BLaER1 treated with 17β-estradiol and CSF1 and Interleukin-3, amounts not matched to agents 10 nM and 100 nM (cell line): ENCODE measurements at regions not wholly inside any gene's neighbourhood (a gene's known extent, or its start where the extent isn't known, plus 50 kb on each side); places are given as distances from the start of the nearest gene placed in this dataset.

Source experiments
- H3K27ac ChIP-seq, 11 experiments: shearing (Covaris generic); formaldehyde crosslinking; 2 replicates each; pipeline ENCODE4 v1.8.1; 2022
- H3K27me3 ChIP-seq, 11 experiments: shearing (Covaris generic); formaldehyde crosslinking; 2 replicates each; pipeline ENCODE4 v1.8.1; 2022
- H3K36me3 ChIP-seq, 11 experiments: shearing (Covaris generic); formaldehyde crosslinking; 2 replicates each; pipeline ENCODE4 v1.8.1; 2022
- H3K4me1 ChIP-seq, 10 experiments: shearing (Covaris generic); formaldehyde crosslinking; 2 replicates each; pipeline ENCODE4 v1.8.1; 2022
- H3K4me2 ChIP-seq, 11 experiments: shearing (Covaris generic); formaldehyde crosslinking; 2 replicates each; pipeline ENCODE4 v1.8.1; 2022
- H3K4me3 ChIP-seq, 10 experiments: shearing (Covaris generic); formaldehyde crosslinking; 2 replicates each; pipeline ENCODE4 v1.8.1; 2022
- H3K9ac ChIP-seq, 11 experiments: shearing (Covaris generic); formaldehyde crosslinking; 2 replicates each; pipeline ENCODE4 v1.8.1; 2022
- H3K9me3 ChIP-seq, 11 experiments: shearing (Covaris generic); formaldehyde crosslinking; replicated peaks in 1 of 11; 2 replicates each; pipeline ENCODE4 v1.8.1; 2022
- H4K20me1 ChIP-seq, 11 experiments: shearing (Covaris generic); formaldehyde crosslinking; 2 replicates each; pipeline ENCODE4 v1.8.1; 2022
- Cebpa-rat ChIP-seq, 11 experiments: shearing (Covaris generic); IDR thresholded peaks; 2 replicates each; pipeline ENCODE4 v1.8.1; 2022

GRCh38 chr18:66727991-66728390 lies 124.1 kb upstream of the CDH19 start:
- H3K9ac ChIP-seq, result no peak overlapping the region
- peaks cover 0 to 6% (median 1%) of the 10 kb centered on the region in 10 experiments; a peak in 7 of 20 replicates for H3K4me1 ChIP-seq
- H3K4me3 ChIP-seq, result no peak overlapping the region
- H3K4me2 ChIP-seq, result peak overlapping the region in 6 of 11 experiments; percentile 6 to 44 (median 24); a peak in 8 of 22 replicates
- H3K27ac ChIP-seq, result peak overlapping the region in 1 of 11 experiments; percentile 15; a peak in 1 of 22 replicates
- H3K9me3 ChIP-seq, result no peaks in the 10 kb centered on the region
- no peaks in the 10 kb centered on the region for H3K36me3 ChIP-seq
- peak in 2 of 11 experiments; percentile 46 to 73; a peak in 2 of 22 replicates for TF ChIP-seq Cebpa-rat (IDR thresholded peaks at IDR 0.05)
- H3K27me3 ChIP-seq, result no peaks in the 10 kb centered on the region
- no peaks in the 10 kb centered on the region for H4K20me1 ChIP-seq

DNA sequence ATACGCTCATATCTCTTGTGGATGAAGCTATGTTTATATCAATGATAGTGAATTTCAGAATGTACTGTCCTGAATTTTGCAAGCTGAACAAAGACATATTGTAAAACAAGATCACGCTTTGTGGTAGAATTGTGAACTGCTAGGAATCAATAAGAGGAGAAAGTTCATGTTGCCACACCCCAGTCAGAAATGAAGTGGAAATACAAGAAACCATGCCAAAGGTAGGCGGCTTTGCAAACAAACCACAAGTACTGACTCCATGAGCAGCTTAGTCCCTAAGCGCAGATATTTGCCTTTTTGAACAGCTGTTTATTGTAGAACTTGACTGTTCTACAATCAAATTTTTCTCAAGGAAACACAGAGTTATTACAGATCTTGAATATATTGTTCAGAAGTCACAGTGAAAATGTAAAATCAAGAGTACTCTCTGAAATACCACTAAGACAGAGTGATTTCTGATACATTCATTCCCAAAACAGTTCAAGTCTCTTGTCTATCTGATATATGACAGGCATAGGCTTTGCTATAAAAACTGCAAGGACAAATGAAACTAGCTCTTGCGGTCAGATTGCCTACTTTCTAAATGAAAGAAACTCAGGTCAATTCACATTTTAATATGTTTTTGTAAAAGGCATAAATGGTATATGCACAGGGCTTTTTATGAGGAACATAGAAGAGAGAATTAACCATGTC lies 120.9 kb upstream of the CDH19 start:
- no peak overlapping the region for H3K4me3 ChIP-seq
- H3K27me3 ChIP-seq, result no peaks in the 10 kb centered on the region
- peaks cover 0 to 4% (median 3%) of the 10 kb centered on the region in 11 experiments; a peak in 7 of 22 replicates for H3K9me3 ChIP-seq
- H3K27ac ChIP-seq, result no peak overlapping the region
- no peak overlapping the region for H3K9ac ChIP-seq
- no peaks in the 10 kb centered on the region for H3K36me3 ChIP-seq
- H4K20me1 ChIP-seq, result no peaks in the 10 kb centered on the region
- no peak for TF ChIP-seq Cebpa-rat (IDR thresholded peaks at IDR 0.05)
- H3K4me2 ChIP-seq, result no peak overlapping the region
- H3K4me1 ChIP-seq, result peaks cover 6 to 16% (median 9%) of the 10 kb centered on the region in 10 experiments; a peak in 12 of 20 replicates

GRCh38 chr18:66722671-66723070 lies 118.8 kb upstream of the CDH19 start:
- Histone ChIP-seq H4K20me1 (no peaks in the 10 kb centered on the region), H3K4me2 (peak overlapping the region; percentile 9 to 54 (median 28); a peak in 15 of 22 replicates), H3K27ac (no peak overlapping the region), H3K4me3 (no peak overlapping the region), H3K27me3 (no peaks in the 10 kb centered on the region), H3K4me1 (peaks cover 6 to 10% (median 8%) of the 10 kb centered on the region in 10 experiments; a peak in 12 of 20 replicates), H3K9me3 (peaks cover 0 to 4% (median 3%) of the 10 kb centered on the region in 11 experiments; a peak in 7 of 22 replicates), H3K9ac (no peak overlapping the region), H3K36me3 (no peaks in the 10 kb centered on the region)
- no peak for TF ChIP-seq Cebpa-rat (IDR thresholded peaks at IDR 0.05)

GRCh38 chr18:66708646-66709045 lies 104.8 kb upstream of the CDH19 start:
- no peaks in the 10 kb centered on the region for H4K20me1 ChIP-seq
- peaks cover 0 to 46% (median 0%) of the 10 kb centered on the region in 10 experiments; a peak in 6 of 20 replicates for H3K4me1 ChIP-seq
- peak overlapping the region in 4 of 11 experiments; percentile 11 to 75 (median 60); a peak in 7 of 22 replicates for H3K4me2 ChIP-seq
- no peak overlapping the region for H3K9ac ChIP-seq
- no peaks in the 10 kb centered on the region for H3K9me3 ChIP-seq
- TF ChIP-seq Cebpa-rat (IDR thresholded peaks at IDR 0.05), result no peak
- no peaks in the 10 kb centered on the region for H3K36me3 ChIP-seq
- H3K27ac ChIP-seq, result peak overlapping the region in 3 of 11 experiments; percentile 16 to 22 (median 20); a peak in 4 of 22 replicates
- no peaks in the 10 kb centered on the region for H3K27me3 ChIP-seq
- H3K4me3 ChIP-seq, result no peak overlapping the region

DNA sequence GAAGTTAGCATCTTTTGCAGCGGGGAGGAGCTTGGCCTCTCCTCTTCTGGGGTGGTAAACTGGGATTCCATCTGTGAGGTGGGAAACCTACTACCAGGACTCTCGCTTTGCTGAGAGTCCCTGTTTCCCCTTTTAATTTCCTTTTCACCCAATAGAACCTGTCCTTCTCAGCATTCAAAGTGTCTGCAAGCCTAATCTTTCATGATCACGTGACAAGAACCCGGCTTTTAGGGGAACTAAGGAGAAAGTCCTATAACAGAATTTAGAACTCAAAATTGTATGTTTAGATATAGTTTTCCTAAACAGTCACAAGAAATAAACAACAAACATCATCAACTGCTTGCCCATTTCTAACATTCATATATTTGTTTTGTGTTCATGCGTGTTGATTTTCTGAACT lies 103.6 kb upstream of the CDH19 start:
- Histone ChIP-seq H3K27me3 (no peaks in the 10 kb centered on the region), H3K4me1 (peaks cover 0 to 46% (median 0%) of the 10 kb centered on the region in 10 experiments; a peak in 6 of 20 replicates), H4K20me1 (no peaks in the 10 kb centered on the region), H3K4me2 (peak overlapping the region in 1 of 11 experiments; percentile 26; a peak in 1 of 22 replicates), H3K36me3 (no peaks in the 10 kb centered on the region), H3K27ac (no peak overlapping the region), H3K9me3 (no peaks in the 10 kb centered on the region), H3K4me3 (no peak overlapping the region), H3K9ac (no peak overlapping the region)
- no peak for TF ChIP-seq Cebpa-rat (IDR thresholded peaks at IDR 0.05)

DNA sequence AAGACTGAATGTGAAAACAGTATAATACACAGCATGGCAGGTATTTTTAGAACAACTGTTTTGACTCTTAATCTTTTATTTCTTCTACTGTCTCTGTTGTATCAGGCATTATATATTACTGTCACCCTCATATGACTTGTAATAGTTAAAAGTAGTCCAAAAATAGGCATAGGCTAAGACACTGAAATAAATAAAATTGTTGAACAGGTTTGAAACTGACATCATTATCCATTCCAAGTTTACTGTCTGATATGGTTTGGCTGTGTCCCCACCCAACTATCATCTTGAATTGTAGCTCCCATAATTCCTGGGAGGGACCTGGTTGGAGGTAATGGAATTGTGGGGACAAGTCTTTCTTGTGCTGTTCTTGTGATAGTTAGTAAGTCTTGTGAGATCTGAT lies 91.4 kb upstream of the CDH19 start:
- TF ChIP-seq Cebpa-rat (IDR thresholded peaks at IDR 0.05), result no peak
- H4K20me1 ChIP-seq, result no peaks in the 10 kb centered on the region
- no peaks in the 10 kb centered on the region for H3K27me3 ChIP-seq
- no peak overlapping the region for H3K4me2 ChIP-seq
- H3K4me1 ChIP-seq, result no peaks in the 10 kb centered on the region
- H3K36me3 ChIP-seq, result no peaks in the 10 kb centered on the region
- H3K9me3 ChIP-seq, result no peaks in the 10 kb centered on the region
- no peak overlapping the region for H3K27ac ChIP-seq
- no peak overlapping the region for H3K9ac ChIP-seq
- H3K4me3 ChIP-seq, result no peak overlapping the region

DNA sequence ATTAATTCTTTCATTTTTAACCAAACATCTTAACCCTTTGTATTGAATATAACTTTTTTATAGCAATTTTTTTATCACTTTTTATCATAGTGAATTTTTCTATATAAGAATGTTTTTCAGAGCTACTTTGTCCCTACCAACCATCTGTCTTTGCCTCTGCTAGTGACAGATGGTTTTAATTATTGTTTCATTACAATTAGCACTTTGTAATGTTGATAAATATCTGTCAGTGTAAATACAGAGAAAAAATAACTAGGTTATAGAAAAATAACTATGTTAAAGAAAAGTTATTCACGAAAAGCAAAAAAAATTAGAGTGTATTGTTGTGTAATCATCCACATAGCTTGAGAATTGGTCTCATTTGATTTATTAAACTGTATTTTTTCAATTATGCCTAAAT lies 91.0 kb upstream of the CDH19 start:
- Histone ChIP-seq H3K36me3 (no peaks in the 10 kb centered on the region), H3K4me2 (no peak overlapping the region), H3K27me3 (no peaks in the 10 kb centered on the region), H4K20me1 (no peaks in the 10 kb centered on the region), H3K9me3 (no peaks in the 10 kb centered on the region), H3K9ac (no peak overlapping the region), H3K4me3 (no peak overlapping the region), H3K4me1 (no peaks in the 10 kb centered on the region), H3K27ac (no peak overlapping the region)
- TF ChIP-seq Cebpa-rat (IDR thresholded peaks at IDR 0.05), result no peak

- Histone ChIP-seq H3K4me2 (no peak overlapping the region), H3K9ac (no peak overlapping the region), H3K4me1 (0 out of 20 replicates have a peak, but pooled peaks cover 0 to 5% (median 0%) of the 10 kb centered on the region in 10 experiments), H3K27me3 (no peaks in the 10 kb centered on the region), H3K27ac (no peak overlapping the region), H3K9me3 (peaks cover 26 to 31% (median 29%) of the 10 kb centered on the region in 11 experiments), H3K36me3 (no peaks in the 10 kb centered on the region), H4K20me1 (no peaks in the 10 kb centered on the region), H3K4me3 (no peak overlapping the region)
- no peak for TF ChIP-seq Cebpa-rat (IDR thresholded peaks at IDR 0.05)
Measured at GRCh38 chr18:66687635-66688034, 83.7 kb upstream of the CDH19 start.

DNA sequence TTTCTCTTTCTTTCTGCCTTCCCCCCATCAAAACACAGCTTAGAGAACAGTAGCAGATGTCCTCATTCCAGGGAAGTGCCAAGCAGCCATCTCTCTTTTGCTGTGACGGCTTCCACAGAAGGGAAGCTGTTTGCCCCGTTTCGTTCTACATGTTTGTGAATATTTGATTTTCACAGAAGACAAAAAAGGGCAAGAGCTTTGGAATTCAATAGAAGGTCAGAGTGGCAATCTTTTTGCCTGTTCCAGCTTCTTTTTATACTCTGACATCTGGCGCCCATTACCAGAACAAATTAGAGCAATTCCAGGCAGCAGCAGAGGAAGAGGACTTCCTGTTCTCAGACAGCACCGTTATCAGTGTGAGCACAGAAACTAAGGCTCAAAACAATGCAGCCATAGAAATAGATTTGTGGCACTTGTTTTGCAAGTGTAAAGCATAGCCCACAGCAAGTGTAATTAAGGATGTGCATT lies 79.0 kb upstream of the CDH19 start:
- H3K9me3 ChIP-seq, result peaks cover 20 to 32% (median 23%) of the 10 kb centered on the region in 11 experiments
- H3K4me3 ChIP-seq, result no peak overlapping the region
- no peak overlapping the region for H3K27ac ChIP-seq
- H3K36me3 ChIP-seq, result no peaks in the 10 kb centered on the region
- 0 out of 22 replicates have a peak overlapping the region, but pooled peaks of 2 of the 11 experiments have one; percentile 1 to 12 for H3K4me2 ChIP-seq
- no peaks in the 10 kb centered on the region for H4K20me1 ChIP-seq
- no peak for TF ChIP-seq Cebpa-rat (IDR thresholded peaks at IDR 0.05)
- no peaks in the 10 kb centered on the region for H3K27me3 ChIP-seq
- H3K4me1 ChIP-seq, result 0 out of 20 replicates have a peak, but pooled peaks cover 0 to 5% (median 0%) of the 10 kb centered on the region in 10 experiments
- H3K9ac ChIP-seq, result no peak overlapping the region
